ENCODE measurements at regions not wholly inside any gene's neighbourhood (a gene's known extent, or its start where the extent isn't known, plus 50 kb on each side); places are given as distances from the start of the nearest gene placed in this dataset.

DNA sequence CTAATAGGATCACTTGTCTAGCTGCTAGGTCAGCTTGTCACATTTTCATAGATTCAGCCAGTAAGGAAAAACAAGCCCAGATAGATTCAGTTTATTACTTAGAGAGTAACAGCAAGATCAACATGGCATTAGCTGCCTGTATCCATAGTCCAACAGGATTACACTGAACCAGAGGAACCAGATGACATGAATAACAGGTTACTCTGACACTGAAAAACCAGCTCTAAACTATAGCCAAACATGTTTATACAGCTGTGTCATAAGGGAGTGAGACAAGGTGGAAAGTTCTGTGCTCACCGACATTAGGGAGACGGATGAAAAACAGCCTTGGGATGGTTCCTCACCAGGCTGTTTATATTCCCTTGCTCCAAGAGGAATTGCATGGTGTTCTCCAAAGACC lies 102.9 kb upstream of the EOLA2 start:
- TF ChIP-seq EZH2 (IDR thresholded peaks at IDR 0.05; ENCODE audit: insufficient read depth, poor library complexity, severe bottlenecking), result no peak
- TF ChIP-seq EZH2phosphoT487 (IDR thresholded peaks at IDR 0.05; ENCODE audit: insufficient read depth, low read depth), result no peak
